HG02840 (cell line): ENCODE measurements at regions not wholly inside any gene's neighbourhood (a gene's known extent, or its start where the extent isn't known, plus 50 kb on each side); places are given as distances from the start of the nearest gene placed in this dataset.

Experiments
- ATAC-seq: cut with Tn5 transposase; IDR thresholded peaks from one replicate; pipeline ENCODE4 v1.9.1; 2021; ENCODE audit warnings: mild to moderate bottlenecking, moderate library complexity, moderate number of reproducible peaks; ENCODE audit not compliant: unreplicated experiment, low FRiP score

GRCh38 chr6:21840428-21840827 lies 246.9 kb downstream of the SOX4 start:
- no peak for ATAC-seq

DNA sequence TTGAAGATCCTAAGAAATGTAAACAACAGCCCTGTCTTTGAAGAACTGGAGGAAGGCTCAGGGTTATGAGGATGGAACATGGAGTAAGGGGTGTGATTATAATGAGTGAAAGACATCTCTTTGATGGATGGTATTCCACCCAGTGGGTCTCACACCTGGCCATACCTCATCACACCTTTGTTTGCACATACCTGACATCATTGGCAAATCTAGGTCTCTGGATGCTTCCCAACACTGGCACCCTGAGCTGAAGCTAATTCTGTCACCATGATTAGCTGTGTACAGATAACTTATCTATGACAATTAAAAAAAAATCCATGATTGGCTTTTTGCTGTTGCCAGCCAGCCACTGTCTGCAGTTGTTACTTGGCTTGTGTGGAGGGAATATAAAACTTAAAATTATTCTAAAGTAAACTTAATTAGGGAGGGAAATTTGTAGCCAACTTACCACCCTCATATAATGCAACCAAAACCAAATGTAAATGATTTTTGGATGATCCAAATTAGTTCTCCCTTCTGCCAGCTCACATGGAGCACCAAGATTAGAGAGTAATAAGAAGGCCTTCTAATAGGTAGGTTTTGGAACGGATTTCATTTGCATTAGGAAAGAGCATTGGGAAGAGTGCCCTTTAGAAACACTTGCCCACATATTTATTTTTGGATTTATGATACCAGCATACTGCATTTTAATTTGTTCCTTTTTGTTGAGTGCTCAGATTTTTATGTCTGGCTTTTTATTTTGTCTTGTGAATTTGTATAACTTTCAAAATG lies 249.5 kb downstream of the SOX4 start:
- no peak for ATAC-seq

DNA sequence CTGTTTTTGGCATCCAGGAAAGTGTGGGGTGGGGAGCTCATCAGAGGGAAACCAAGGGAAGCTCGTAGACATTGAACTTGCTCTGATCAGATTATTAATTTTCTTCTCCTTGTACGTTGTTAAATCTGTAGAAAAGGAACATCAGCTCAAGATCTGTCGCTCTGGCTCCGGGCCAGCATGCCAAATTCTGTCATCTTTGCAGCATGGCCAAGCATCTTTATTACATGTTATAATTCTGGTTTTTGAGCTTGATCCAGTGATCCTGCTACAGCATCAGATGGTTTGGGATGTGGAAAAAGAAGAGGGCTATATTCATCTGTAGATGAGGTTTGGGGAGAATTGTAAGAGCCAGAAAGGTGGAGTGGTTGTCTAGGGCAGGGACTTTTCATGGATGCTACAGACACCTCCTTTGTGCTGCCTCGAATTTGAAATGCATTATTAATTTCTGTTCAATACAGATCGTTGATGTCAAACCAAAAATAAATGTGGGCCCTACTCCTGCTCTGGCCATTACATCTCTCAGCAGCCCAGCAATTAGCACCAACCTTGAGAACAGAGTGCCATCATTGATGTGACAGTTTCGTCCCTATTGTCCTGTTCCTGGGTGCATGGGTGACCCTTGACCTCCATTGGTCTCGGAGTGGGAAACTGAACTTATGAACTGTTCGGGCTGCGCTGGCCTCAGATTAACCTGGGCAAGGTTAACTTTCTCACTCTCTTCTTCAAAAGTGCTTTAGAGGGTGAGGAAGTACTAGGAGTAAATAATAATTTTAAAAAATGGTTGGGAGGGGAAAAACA lies 250.8 kb downstream of the SOX4 start:
- ATAC-seq: no peak

DNA sequence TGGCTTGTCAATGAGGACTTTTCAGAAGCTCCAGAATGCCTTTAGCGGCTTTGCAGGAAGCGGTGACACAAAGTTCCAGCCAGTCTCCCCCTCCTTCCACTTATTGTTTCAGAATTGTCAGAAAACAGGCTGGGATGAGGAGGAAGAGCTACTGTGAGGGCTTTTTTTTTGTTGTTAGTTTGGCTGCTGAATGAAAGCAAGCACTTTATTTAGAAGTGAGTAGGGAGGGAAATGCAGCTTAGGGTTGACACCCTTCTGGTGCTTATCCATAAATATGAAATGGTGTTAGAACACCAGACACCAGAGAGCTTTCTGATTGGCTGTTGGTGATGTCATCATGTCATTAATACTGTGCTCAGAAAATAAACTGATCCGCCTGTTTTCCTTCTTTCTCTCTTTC lies 251.5 kb downstream of the SOX4 start:
- no peak for ATAC-seq

DNA sequence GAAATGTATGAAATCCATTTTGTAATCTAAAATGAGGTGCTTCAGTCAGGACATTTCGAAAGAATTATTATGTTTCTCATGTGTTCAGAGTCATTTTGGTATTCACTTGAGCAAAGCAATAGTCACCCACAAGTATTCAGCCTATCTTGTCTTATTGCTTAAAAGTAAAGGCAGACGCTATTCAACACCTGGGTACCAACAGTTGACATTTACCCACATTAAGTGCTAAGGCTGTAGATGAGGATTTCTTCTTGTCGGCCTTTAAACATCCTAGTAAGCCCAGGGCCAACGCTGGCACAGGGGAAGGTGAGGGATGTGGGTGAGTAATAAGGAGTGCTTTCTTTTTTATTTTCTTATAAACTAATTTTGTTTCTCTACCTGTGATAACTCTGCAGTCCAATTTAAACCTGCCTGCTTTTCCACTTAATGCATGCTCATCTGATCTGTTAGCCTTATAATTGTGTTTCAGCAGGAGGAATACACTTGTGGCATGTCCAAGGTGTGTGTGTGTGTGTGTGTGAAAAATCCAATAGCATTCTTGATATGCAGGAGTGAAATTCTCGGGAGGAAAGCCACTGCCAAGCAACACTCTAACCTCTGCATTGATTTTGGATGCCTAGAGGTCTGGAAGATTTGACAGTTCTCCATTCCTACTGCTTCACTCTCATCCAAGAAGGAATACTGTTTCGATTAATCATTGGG lies 252.0 kb downstream of the SOX4 start:
- no peak for ATAC-seq

- no peak for ATAC-seq
These were observed 253.2 kb downstream of the SOX4 start for GRCh38 chr6:21846541-21847451.

DNA sequence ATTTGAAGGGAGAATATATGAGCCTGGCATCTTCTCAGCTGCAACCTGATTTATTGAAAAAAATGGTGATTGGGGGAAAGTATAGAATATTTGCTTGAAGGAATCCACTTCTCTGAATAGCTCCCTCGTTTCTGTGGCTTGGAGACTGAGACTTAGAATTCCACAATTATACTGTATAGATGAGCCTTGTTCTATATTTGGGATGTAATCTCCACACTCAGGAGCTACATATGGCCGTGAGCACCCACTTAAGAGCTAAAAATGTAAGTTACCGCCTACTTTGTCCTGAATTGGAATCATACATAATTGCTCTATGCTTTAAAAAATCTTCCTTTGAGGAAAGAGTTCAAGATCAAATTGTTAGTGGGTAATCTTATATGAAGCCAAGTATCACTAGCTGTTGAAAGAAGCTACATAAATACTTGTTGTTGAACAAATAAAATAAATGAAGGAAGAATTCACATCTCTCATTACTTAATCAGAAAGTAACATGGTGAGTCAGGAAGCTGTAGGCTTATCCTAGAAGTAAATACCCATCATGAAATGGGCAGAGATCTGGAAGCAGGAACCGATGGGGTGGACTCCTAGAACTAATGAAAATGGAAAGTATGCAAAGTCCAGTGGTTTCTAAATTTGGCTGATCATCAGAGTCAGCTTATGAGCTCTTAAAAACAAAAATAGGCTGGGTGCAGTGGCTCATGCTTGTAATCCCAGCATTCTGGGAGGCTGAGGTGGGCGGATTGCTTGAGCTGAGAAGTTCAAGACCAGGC lies 254.3 kb downstream of the SOX4 start:
- no peak for ATAC-seq

GRCh38 chr6:21850691-21851090 lies 257.1 kb downstream of the SOX4 start:
- ATAC-seq: no peak

- no peak for ATAC-seq
These were observed 262.4 kb downstream of the SOX4 start for GRCh38 chr6:21855811-21856455.

- no peak for ATAC-seq
These were observed 262.9 kb downstream of the SOX4 start for GRCh38 chr6:21856456-21856825.

DNA sequence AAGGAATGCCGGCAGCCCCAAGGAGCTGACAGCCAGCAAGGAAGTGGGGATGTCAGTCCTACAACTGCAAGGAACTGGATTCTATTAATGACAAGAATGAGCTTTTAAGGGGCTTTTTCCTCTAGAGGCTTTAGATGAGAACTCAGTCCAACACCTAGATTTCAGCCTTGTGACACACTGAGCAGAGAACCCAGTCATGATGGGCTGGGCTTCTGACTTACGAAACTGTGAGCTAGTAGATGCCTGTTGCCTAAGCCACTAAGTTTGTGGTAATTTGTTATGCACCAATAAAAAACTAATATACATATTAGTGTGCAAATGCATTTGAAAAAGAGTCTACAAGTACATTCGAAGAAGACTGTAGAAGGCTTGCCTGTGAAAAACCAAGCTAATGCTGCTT lies 263.3 kb downstream of the SOX4 start:
- ATAC-seq: no peak

DNA sequence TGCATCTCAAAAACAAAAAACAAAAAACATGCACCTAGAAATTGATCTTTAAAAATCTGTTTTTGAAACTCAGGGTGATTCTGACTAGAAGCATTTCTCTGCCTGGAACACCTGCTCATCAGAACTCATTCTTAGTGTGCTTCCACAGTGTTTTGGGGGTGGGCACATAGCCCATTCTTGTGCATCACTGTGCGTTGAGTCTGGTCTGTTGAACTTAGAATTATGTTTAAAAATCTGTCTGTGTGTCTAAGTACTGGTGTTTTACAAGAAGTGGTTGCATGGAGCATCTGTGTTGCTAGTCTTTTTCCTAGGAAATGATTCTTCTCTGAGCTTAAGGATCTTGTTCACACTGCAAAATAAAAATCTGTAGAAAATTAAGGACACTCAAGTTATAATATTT lies 264.5 kb downstream of the SOX4 start:
- ATAC-seq: no peak

GRCh38 chr6:21859193-21859735 lies 265.7 kb downstream of the SOX4 start:
- ATAC-seq: no peak

- ATAC-seq: no peak
These were observed 268.4 kb downstream of the SOX4 start for GRCh38 chr6:21861942-21862341.

DNA sequence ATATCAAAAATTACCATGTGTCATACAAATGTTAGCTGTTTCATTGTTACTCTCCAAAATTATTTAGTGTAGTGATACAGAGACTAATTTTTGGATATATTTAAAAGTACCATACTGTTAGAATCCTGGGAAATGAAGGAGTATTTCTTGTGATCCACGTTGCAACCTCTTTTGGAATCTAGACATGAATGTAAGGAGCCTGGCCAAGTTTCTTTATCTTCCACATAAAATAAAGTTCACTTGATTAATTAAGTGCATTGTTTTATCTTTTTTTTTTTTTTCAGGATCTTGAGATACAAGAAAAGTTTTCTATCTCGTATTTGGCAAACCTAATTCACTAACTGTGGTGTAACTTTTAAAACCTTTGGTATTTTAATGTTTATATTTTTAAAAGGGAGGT lies 270.7 kb downstream of the SOX4 start:
- no peak for ATAC-seq

GRCh38 chr6:21868226-21868625 lies 274.7 kb downstream of the SOX4 start:
- no peak for ATAC-seq

DNA sequence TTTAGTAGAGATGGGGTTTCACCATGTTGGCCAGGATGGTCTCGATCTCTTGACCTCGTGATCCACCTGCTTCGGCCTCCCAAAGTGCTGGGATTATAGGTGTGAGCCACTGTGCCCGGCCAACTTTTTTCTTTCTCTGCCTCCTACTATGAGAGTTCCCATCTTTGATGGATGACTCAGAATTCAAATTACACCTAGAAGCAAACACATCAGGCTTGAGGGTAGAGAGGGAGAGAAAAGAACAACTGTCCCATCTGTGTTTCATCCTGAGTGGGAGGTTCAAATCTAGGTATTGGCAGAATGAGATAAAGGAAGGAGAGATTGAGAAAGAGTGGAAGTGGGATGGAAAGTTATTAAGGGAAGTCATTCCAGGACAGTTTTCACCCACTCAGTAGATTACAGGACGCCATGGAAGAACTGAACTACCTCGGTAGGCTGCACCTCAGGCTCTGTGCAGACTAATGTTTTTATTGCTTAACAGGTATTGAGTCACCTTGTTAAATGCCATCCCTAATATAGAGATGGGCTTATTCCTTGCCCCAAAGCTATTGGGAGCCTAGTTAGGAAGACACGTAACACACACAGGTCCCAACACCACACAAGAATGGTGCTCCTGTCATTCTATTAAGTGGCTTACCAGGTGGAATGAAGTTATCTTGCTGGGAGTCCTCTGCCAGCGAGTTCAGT lies 275.7 kb downstream of the SOX4 start:
- ATAC-seq: no peak

- ATAC-seq: no peak
These were observed 276.7 kb downstream of the SOX4 start for GRCh38 chr6:21870076-21870730.
